Upper lobe of right lung (tissue), 1 donor: ENCODE measurements at regions not wholly inside any gene's neighbourhood (a gene's known extent, or its start where the extent isn't known, plus 50 kb on each side); places are given as distances from the start of the nearest gene placed in this dataset.
A peak's percentile ranks its signal among the peaks of the same experiment; 100 is the strongest.

Experiments
- ATAC-seq: fragments of 200-7000 bp; cut with Tn5 transposase; one replicate; pipeline ENCODE4 v1.9.1; 2020; ENCODE audit warnings: mild to moderate bottlenecking, moderate library complexity
- DNase-seq: peaks from one replicate; pipeline ENCODE4 v3.0.0-alpha.2; 2020
- H3K27ac ChIP-seq: fragments of 200-600 bp; one replicate; pipeline ENCODE4 v1.8.0; 2022
- H3K27me3 ChIP-seq: fragments of 200-600 bp; one replicate; pipeline ENCODE4 v1.8.0; 2022; ENCODE audit warnings: mild to moderate bottlenecking
- H3K36me3 ChIP-seq: fragments of 200-600 bp; one replicate; pipeline ENCODE4 v1.8.0; 2022
- H3K4me1 ChIP-seq: fragments of 200-600 bp; one replicate; pipeline ENCODE4 v1.8.0; 2022
- H3K4me3 ChIP-seq: fragments of 200-600 bp; one replicate; pipeline ENCODE4 v1.8.0; 2022; ENCODE audit warnings: mild to moderate bottlenecking
- H3K9me3 ChIP-seq: fragments of 200-600 bp; one replicate; pipeline ENCODE4 v1.8.0; 2022
- CTCF ChIP-seq: fragments of 200-600 bp; IDR thresholded peaks from one replicate; pipeline ENCODE4 v1.8.0; 2022; ENCODE audit warnings: antibody characterized with exemption
- intact Hi-C: fragments of 100-400 bp; cut with DNase I; formaldehyde crosslinking; loops from one replicate; pipeline ENCODE4 v1.11.0; 2022
- donor health status: DM: no; HTN: yes; CAD: no; lungs with severe emphysema.

DNA sequence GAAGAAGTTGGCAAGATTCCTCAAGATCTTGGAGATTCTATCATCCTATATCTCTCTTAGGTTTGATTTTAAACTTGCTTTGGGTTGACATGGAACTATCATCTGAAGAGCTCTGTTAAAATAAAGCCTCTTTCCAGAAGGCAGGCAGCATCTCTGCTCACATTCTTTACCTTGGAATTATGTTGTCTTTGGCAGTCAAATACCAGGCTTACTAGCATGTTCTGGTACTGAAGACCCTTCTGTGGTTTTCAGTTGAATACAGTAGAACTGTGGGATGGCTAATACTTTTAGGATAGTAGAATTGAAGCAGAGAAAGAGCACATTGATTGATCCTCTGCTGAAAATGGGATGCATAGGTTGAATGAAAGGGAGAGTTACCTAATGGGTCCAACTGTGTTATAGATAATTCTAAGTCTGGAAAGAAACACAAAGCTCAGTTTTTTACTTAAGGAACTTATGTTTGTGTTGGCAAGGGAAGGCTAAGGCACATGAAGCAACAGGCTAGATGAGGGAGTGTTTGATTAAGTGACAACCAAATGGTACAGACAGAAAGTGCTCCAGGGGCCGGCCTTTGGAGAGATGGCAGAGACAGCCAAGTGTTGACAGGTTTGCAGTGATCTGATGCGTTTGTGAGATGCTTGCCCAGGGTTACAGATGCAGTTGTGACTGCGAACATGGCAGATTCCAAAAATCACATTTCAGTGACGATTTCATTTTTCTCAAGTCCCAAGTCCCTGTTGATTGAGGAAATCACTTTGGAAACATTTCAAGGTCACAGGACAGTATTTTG lies 397.9 kb downstream of the MEIS1 start:
- Histone ChIP-seq H3K4me1 (peaks cover 8% of the 10 kb centered on the region), H3K9me3 (no peaks in the 10 kb centered on the region), H3K4me3 (no peak overlapping the region), H3K36me3 (no peaks in the 10 kb centered on the region), H3K27me3 (no peaks in the 10 kb centered on the region), H3K27ac (no peak overlapping the region)
- ATAC-seq (peak; percentile 60), DNase-seq (no peak)
- no peak for TF ChIP-seq CTCF
- intact Hi-C loops: no loop called here

DNA sequence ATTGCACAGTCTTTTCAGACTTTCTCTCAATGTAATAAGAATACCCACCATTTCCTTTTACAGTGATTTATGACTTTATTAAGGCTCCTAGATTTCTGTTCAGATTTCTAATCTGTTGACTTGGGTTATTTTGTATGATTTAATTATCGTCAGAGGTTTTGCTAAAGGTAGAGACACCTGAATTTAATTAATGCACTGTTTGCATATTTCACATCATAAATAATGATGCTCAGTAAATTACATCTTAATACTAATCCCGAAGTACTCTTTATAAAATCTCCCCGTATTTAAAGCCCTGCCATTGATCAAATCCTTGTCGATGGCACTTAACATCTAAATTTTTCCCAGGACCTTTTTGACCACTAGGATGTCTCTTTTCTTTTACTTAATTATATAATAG lies 399.9 kb downstream of the MEIS1 start:
- Histone ChIP-seq H3K27me3 (no peaks in the 10 kb centered on the region), H3K9me3 (no peaks in the 10 kb centered on the region), H3K4me1 (peaks cover 8% of the 10 kb centered on the region), H3K4me3 (no peak overlapping the region), H3K27ac (no peak overlapping the region), H3K36me3 (no peaks in the 10 kb centered on the region)
- ATAC-seq: no peak
- DNase-seq: no peak
- intact Hi-C loops: no loop called here
- TF ChIP-seq CTCF: no peak

- Histone ChIP-seq H3K9me3 (no peaks in the 10 kb centered on the region), H3K36me3 (no peaks in the 10 kb centered on the region), H3K4me1 (peaks cover 8% of the 10 kb centered on the region), H3K27me3 (no peaks in the 10 kb centered on the region), H3K4me3 (no peak overlapping the region), H3K27ac (no peak overlapping the region)
- no peak for TF ChIP-seq CTCF
- ATAC-seq: no peak
- intact Hi-C loops: no loop called here
- no peak for DNase-seq
These were observed 401.9 kb downstream of the MEIS1 start for GRCh38 chr2:66836851-66837250.

DNA sequence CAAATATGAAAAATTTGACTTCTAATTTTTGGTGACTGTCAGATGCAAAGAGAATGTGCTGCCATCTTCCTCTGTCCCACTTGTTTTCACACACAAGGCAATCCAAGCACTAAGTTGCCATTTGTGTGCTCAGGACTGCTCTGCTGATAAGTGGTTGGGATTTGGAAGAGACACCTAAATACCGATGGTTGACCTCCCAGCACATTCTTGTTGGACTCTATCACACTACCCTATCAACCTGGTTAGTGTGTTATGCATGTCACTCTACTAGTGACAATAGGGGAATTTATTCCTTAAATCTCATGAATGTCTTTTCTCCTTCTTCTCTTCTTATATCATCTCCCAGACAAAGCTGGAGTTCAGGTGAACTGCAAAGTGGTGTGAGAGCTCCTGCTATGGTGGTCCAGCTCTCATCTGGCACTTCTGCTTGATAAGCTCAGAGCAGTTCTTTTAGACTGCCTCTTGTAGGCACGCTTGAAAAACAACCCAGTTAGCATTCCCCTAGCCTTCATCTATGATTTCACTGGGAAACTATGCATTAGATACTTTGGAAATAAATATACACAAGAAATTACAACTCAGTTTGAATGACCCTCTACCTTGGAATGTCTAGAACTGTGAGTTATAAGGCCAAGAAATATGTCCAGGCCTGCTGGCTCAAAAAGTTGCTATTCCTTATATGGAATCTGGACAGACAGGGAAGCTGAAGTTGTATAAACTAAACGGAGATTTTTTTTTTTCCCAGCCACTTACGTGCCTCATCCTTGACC lies 404.8 kb downstream of the MEIS1 start:
- peak overlapping the region; percentile 65 for H3K27ac ChIP-seq

DNA sequence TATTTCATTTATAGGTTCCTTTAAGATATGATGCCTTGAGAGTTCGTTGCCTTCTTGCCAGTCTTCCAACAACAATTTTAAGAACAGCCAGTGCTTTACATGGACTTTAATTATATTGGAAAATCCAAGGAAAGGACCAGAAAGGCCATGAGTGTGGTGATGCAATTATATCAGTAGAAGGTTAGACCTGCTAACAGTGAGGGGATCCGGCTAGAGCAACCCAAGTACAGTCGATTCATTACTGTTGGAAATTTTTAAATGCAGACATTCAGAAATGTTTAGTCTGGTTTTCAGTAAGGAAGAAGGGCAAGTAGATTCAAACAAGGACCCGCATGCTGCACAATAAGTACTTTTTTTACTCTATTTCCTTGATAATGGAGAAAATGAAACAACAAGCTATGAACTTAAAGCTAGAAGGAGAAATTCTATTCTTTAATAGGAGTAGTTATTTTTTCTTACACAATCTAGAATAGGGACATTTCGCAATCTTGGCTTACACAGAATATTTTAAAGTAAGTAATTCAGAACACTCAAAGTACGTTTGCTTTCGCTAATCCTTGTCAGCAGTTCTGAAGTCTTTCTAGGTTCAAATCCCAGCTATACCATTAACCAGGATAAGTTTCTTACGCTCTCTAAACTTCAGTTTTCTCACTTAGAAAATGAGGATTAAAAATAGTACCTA lies 405.5 kb downstream of the MEIS1 start:
- ATAC-seq (no peak), DNase-seq (no peak)
- intact Hi-C loops: no loop called here
- no peaks in the 10 kb centered on the region for H3K4me1 ChIP-seq
- H3K9me3 ChIP-seq: no peaks in the 10 kb centered on the region
- no peaks in the 10 kb centered on the region for H3K27me3 ChIP-seq
- H3K27ac ChIP-seq: peak overlapping the region; percentile 65
- no peak overlapping the region for H3K4me3 ChIP-seq
- H3K36me3 ChIP-seq: no peaks in the 10 kb centered on the region
- no peak for TF ChIP-seq CTCF

More for the DNA sequence above, 404.8 kb downstream of the MEIS1 start:
- no peaks in the 10 kb centered on the region for H3K9me3 ChIP-seq
- H3K4me1 ChIP-seq: no peaks in the 10 kb centered on the region
- intact Hi-C loops: no loop called here
- no peak for DNase-seq
- no peak overlapping the region for H3K4me3 ChIP-seq
- ATAC-seq: peak; percentile 88
- no peaks in the 10 kb centered on the region for H3K27me3 ChIP-seq
- TF ChIP-seq CTCF: no peak
- no peaks in the 10 kb centered on the region for H3K36me3 ChIP-seq
